Transverse colon (tissue), 3 donors: ENCODE measurements at regions not wholly inside any gene's neighbourhood (a gene's known extent, or its start where the extent isn't known, plus 50 kb on each side); places are given as distances from the start of the nearest gene placed in this dataset.

ENCODE experiments used
- POLR2A ChIP-seq: fragments of 450-650 bp; IDR thresholded peaks from one replicate; pipeline ENCODE4 v1.6.1; 2016; ENCODE audit warnings: antibody characterized with exemption, mild to moderate bottlenecking, moderate library complexity
- TF ChIP-seq, protein P1 (sequence below), 5 experiments: fragments of 200-600 bp in 3 of 5; fragments of 450-650 bp in 2 of 5; sonication (generic) in 3 of 5; IDR thresholded peaks; 1 replicate in 2 of 5; 2 replicates in 3 of 5; pipeline ENCODE4 v1.5.1; 2016 to 2017; ENCODE audit warnings: antibody characterized with exemption in 5 of 5, inconsistent platforms in 3 of 5, mild to moderate bottlenecking in 2 of 5, moderate library complexity in 1 of 5

DNA sequence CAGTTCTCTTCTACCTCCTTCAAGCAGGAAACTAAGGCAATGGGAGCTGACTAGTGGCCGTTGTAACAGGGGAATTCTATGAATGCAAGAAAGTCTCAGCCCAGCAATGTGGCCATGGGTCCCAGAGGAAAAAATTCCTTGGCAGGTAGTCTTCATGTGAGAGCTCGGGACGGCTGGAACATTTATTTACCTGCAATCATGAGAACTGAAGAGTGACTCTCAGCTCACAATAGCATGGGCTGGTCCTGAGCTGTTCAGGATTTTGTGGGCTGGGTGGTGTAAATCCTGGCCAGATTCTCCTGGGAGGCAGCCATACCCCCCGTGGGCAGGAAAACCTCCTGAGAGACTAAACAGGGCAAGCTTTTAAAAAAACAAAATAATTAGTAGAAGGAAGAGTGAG is 330.3 kb upstream of the CTNNB1 start:
- TF ChIP-seq, protein P1, sequence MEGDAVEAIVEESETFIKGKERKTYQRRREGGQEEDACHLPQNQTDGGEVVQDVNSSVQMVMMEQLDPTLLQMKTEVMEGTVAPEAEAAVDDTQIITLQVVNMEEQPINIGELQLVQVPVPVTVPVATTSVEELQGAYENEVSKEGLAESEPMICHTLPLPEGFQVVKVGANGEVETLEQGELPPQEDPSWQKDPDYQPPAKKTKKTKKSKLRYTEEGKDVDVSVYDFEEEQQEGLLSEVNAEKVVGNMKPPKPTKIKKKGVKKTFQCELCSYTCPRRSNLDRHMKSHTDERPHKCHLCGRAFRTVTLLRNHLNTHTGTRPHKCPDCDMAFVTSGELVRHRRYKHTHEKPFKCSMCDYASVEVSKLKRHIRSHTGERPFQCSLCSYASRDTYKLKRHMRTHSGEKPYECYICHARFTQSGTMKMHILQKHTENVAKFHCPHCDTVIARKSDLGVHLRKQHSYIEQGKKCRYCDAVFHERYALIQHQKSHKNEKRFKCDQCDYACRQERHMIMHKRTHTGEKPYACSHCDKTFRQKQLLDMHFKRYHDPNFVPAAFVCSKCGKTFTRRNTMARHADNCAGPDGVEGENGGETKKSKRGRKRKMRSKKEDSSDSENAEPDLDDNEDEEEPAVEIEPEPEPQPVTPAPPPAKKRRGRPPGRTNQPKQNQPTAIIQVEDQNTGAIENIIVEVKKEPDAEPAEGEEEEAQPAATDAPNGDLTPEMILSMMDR (IDR thresholded peaks at IDR 0.05), result no peak
- no peak for TF ChIP-seq POLR2A
